PC-9 (cell line): ENCODE measurements at regions not wholly inside any gene's neighbourhood (a gene's known extent, or its start where the extent isn't known, plus 50 kb on each side); places are given as distances from the start of the nearest gene placed in this dataset.

ENCODE experiments used
- BruUV-seq: library from RNA; stranded (reverse); fragments of 400-500 nt; replicated peaks from 2 replicates; lab custom pipeline; 2021; lab: Mats Ljungman, UMichigan
- CTCF ChIA-PET: fragments of 300-600 bp; sonication (Branson Sonifier 250); formaldehyde crosslinking; loops from one replicate; lab custom pipeline; 2022; ENCODE audit warnings: antibody characterized with exemption; lab: Charles Lee
- POLR2A ChIA-PET: fragments of 300-600 bp; sonication (Branson Sonifier 250); formaldehyde crosslinking; loops from one replicate; lab custom pipeline; 2022; ENCODE audit warnings: antibody characterized with exemption; ENCODE audit not compliant: unreplicated experiment; lab: Charles Lee
- DNase-seq, 2 experiments: peaks; one replicate each; pipeline versions ENCODE4 v3.0.0 to v3.0.0-alpha.2; 2015 to 2022; ENCODE audit warnings: mixed read lengths in 1 of 2
- H2AFZ ChIP-seq: fragments of 200-600 bp; sonication (generic); 2 replicates; pipeline ENCODE4 v1.8.1; 2017; ENCODE audit warnings: antibody characterized with exemption
- H3F3A ChIP-seq: fragments of 200-600 bp; sonication (generic); 2 replicates; pipeline ENCODE4 v1.8.1; 2017; ENCODE audit warnings: antibody characterized with exemption, mild to moderate bottlenecking, low read depth; ENCODE audit not compliant: insufficient read depth
- H3K27ac ChIP-seq: fragments of 200-600 bp; sonication (generic); 2 replicates; pipeline ENCODE4 v1.6.1; 2016; ENCODE audit warnings: mixed run types
- H3K27me3 ChIP-seq: fragments of 200-600 bp; sonication (generic); 2 replicates; pipeline ENCODE4 v1.6.1; 2016; ENCODE audit warnings: low read depth, mixed run types; ENCODE audit not compliant: insufficient read depth
- H3K36me3 ChIP-seq: fragments of 200-600 bp; sonication (generic); 2 replicates; pipeline ENCODE4 v1.6.1; 2016; ENCODE audit warnings: low read depth, mixed run types
- H3K4me1 ChIP-seq: fragments of 200-600 bp; sonication (generic); replicated peaks from 2 replicates; pipeline ENCODE4 v1.6.1; 2016; ENCODE audit warnings: mixed run types; ENCODE audit not compliant: insufficient read depth
- H3K4me2 ChIP-seq: fragments of 200-600 bp; sonication (generic); 2 replicates; pipeline ENCODE4 v1.6.1; 2017; ENCODE audit warnings: mixed run types
- H3K4me3 ChIP-seq: fragments of 200-600 bp; sonication (generic); 2 replicates; pipeline ENCODE4 v1.6.1; 2016; ENCODE audit warnings: mixed run types
- H3K79me2 ChIP-seq: fragments of 200-600 bp; sonication (generic); 2 replicates; pipeline ENCODE4 v1.6.1; 2017; ENCODE audit warnings: low read depth, mixed run types
- H3K9me2 ChIP-seq: fragments of 200-600 bp; sonication (generic); 2 replicates; pipeline ENCODE4 v1.8.1; 2017; ENCODE audit warnings: mild to moderate bottlenecking; ENCODE audit not compliant: insufficient read depth
- H3K9me3 ChIP-seq: fragments of 200-600 bp; sonication (generic); 2 replicates; pipeline ENCODE4 v1.8.1; 2016; ENCODE audit warnings: low read depth; ENCODE audit not compliant: insufficient read depth
- H4K20me1 ChIP-seq: fragments of 200-600 bp; sonication (generic); 2 replicates; pipeline ENCODE4 v1.8.1; 2017; ENCODE audit not compliant: insufficient read depth
- EZH2 ChIP-seq: fragments of 200-600 bp; sonication (generic); IDR thresholded peaks from 2 replicates; pipeline ENCODE4 v1.8.0; 2017; ENCODE audit warnings: antibody characterized with exemption, low read depth
- intact Hi-C: fragments of 100-400 bp; cut with micrococcal nuclease; formaldehyde crosslinking; loops from one replicate; pipeline ENCODE4 v1.10.0; 2022; ENCODE audit not compliant: unreplicated experiment
- TF ChIP-seq, protein P1 (sequence below): fragments of 200-600 bp; sonication (generic); conservative IDR thresholded peaks from 2 replicates; pipeline ENCODE4 v1.6.1; 2017; ENCODE audit warnings: mixed run types, antibody characterized with exemption, mild to moderate bottlenecking, moderate library complexity

DNA sequence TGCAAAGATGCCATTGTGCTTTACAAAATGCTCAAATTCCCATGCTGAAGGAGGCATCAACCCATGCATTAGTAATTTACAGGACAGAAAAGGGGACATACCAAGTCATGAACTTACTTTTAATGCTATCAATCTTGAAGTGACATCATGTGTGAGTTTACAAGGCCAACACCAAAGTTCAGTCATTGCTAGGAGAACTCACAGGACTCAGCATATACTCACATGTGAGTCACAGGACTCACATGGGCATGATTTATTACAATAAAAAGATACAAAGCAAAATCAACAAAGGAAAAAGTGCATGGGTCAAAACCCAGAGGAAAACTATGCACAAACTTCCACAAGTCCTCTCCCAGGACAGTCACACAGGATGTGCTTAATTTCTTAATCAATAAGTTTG lies 1656.0 kb downstream of the MRPL39 start:
- H3K36me3 ChIP-seq = no peaks in the 10 kb centered on the region
- no peak overlapping the region for H2AFZ ChIP-seq
- H3K9me2 ChIP-seq = no peaks in the 10 kb centered on the region
- no peak for DNase-seq
- H3K4me3 ChIP-seq = no peak overlapping the region
- no peaks in the 10 kb centered on the region for H3K27me3 ChIP-seq
- POLR2A ChIA-PET = no interaction called here
- H3F3A ChIP-seq = no peaks in the 10 kb centered on the region
- H3K27ac ChIP-seq = no peak overlapping the region
- no peaks in the 10 kb centered on the region for H3K4me1 ChIP-seq
- TF ChIP-seq EZH2 = no peak
- TF ChIP-seq, protein P1, sequence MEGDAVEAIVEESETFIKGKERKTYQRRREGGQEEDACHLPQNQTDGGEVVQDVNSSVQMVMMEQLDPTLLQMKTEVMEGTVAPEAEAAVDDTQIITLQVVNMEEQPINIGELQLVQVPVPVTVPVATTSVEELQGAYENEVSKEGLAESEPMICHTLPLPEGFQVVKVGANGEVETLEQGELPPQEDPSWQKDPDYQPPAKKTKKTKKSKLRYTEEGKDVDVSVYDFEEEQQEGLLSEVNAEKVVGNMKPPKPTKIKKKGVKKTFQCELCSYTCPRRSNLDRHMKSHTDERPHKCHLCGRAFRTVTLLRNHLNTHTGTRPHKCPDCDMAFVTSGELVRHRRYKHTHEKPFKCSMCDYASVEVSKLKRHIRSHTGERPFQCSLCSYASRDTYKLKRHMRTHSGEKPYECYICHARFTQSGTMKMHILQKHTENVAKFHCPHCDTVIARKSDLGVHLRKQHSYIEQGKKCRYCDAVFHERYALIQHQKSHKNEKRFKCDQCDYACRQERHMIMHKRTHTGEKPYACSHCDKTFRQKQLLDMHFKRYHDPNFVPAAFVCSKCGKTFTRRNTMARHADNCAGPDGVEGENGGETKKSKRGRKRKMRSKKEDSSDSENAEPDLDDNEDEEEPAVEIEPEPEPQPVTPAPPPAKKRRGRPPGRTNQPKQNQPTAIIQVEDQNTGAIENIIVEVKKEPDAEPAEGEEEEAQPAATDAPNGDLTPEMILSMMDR = no peak
- H3K79me2 ChIP-seq = no peaks in the 10 kb centered on the region
- intact Hi-C loops = no loop called here
- BruUV-seq = no TSS peak
- no peak overlapping the region for H3K4me2 ChIP-seq
- CTCF ChIA-PET = no interaction called here
- H4K20me1 ChIP-seq = no peaks in the 10 kb centered on the region
- no peaks in the 10 kb centered on the region for H3K9me3 ChIP-seq

DNA sequence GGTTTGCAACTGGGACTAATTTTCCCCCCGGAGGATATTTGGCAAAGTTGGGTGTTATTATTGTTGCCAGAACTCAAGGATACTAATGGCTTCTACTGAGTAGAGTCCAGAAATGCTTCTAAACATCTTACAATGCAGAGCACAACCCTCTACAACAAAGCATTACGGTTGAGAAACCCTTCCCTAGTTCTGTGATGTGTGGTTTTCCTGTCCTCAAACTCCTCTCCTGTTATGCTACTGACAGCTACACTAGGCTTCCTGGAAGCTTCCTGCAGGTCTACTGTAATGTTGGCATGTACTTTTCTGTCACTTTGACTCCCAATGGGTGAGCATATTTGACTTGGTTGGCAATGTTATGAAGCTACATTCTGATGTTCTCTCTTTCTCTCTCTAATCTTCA lies 1656.9 kb downstream of the MRPL39 start:
- no peaks in the 10 kb centered on the region for H3F3A ChIP-seq
- H2AFZ ChIP-seq = no peak overlapping the region
- H3K79me2 ChIP-seq = no peaks in the 10 kb centered on the region
- intact Hi-C loops = no loop called here
- H3K4me1 ChIP-seq = no peaks in the 10 kb centered on the region
- H3K27me3 ChIP-seq = no peaks in the 10 kb centered on the region
- ChIA-PET CTCF (no interaction called here), POLR2A (no interaction called here)
- no peak overlapping the region for H3K4me2 ChIP-seq
- TF ChIP-seq EZH2 = no peak
- TF ChIP-seq, protein P1 = no peak
- no peak for DNase-seq
- no peak overlapping the region for H3K27ac ChIP-seq
- BruUV-seq = no TSS peak
- H3K36me3 ChIP-seq = no peaks in the 10 kb centered on the region
- H4K20me1 ChIP-seq = no peaks in the 10 kb centered on the region
- no peaks in the 10 kb centered on the region for H3K9me2 ChIP-seq
- H3K4me3 ChIP-seq = no peak overlapping the region
- no peaks in the 10 kb centered on the region for H3K9me3 ChIP-seq

DNA sequence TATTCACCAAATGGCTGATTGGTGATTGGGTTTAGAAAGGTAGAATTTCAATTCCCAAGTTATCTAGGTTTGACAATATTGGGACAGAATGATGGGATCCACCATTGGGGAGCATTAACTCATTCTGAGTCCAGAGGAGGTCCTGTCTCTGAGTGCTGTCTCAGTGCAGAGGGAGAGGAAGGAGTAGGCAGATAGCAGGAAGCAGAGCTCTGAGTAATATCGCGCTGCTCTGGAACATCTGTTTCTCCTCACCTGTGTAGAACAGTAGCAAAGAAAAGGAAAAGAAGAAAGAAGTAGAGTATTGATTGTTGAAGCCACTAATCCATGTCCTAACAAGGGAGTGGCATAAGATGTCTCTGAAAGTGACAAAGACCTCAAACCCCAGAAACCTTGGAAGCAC lies 1657.8 kb downstream of the MRPL39 start:
- no peaks in the 10 kb centered on the region for H3F3A ChIP-seq
- H4K20me1 ChIP-seq = no peaks in the 10 kb centered on the region
- no peaks in the 10 kb centered on the region for H3K9me2 ChIP-seq
- BruUV-seq = no TSS peak
- no peak overlapping the region for H3K4me3 ChIP-seq
- DNase-seq = no peak
- intact Hi-C loops = no loop called here
- TF ChIP-seq, protein P1 = no peak
- no peak for TF ChIP-seq EZH2
- POLR2A ChIA-PET = no interaction called here
- H2AFZ ChIP-seq = no peak overlapping the region
- H3K36me3 ChIP-seq = no peaks in the 10 kb centered on the region
- no peak overlapping the region for H3K27ac ChIP-seq
- no peak overlapping the region for H3K4me2 ChIP-seq
- no peaks in the 10 kb centered on the region for H3K4me1 ChIP-seq
- no peaks in the 10 kb centered on the region for H3K27me3 ChIP-seq
- no peaks in the 10 kb centered on the region for H3K9me3 ChIP-seq
- CTCF ChIA-PET = no interaction called here
- no peaks in the 10 kb centered on the region for H3K79me2 ChIP-seq
